ENCODE measurements at regions not wholly inside any gene's neighbourhood (a gene's known extent, or its start where the extent isn't known, plus 50 kb on each side); places are given as distances from the start of the nearest gene placed in this dataset.

- DNase-seq (ENCODE audit: low read depth), result no peak
These were observed 753.9 kb downstream of the TUSC7 start for GRCh38 chr3:117463276-117464115.

- DNase-seq (ENCODE audit: low read depth), result no peak
These were observed 762.3 kb downstream of the TUSC7 start for GRCh38 chr3:117471831-117472230.

GRCh38 chr3:117473981-117474538, 764.5 kb downstream of the TUSC7 start:
- DNase-seq (ENCODE audit: low read depth), result no peak

GRCh38 chr3:117476572-117476971, 767.0 kb downstream of the TUSC7 start:
- DNase-seq (ENCODE audit: low read depth), result no peak

GRCh38 chr3:117477214-117477755, 767.7 kb downstream of the TUSC7 start:
- no peak for DNase-seq (ENCODE audit: low read depth)

- no peak for DNase-seq (ENCODE audit: low read depth)
These were observed 769.5 kb downstream of the TUSC7 start for GRCh38 chr3:117479095-117479494.

- DNase-seq (ENCODE audit: low read depth), result no peak
These were observed 770.9 kb downstream of the TUSC7 start for GRCh38 chr3:117480525-117480924.

GRCh38 chr3:117480972-117481371, 771.4 kb downstream of the TUSC7 start:
- no peak for DNase-seq (ENCODE audit: low read depth)

GRCh38 chr3:117483839-117484238, 774.3 kb downstream of the TUSC7 start:
- no peak for DNase-seq (ENCODE audit: low read depth)

GRCh38 chr3:117485841-117486240, 776.3 kb downstream of the TUSC7 start:
- DNase-seq (ENCODE audit: low read depth), result no peak

- DNase-seq (ENCODE audit: low read depth), result no peak
These were observed 777.4 kb downstream of the TUSC7 start for GRCh38 chr3:117486719-117487716.

- DNase-seq (ENCODE audit: low read depth), result no peak
These were observed 779.4 kb downstream of the TUSC7 start for GRCh38 chr3:117488983-117489382.

GRCh38 chr3:117489663-117490079, 780.1 kb downstream of the TUSC7 start:
- DNase-seq (ENCODE audit: low read depth), result no peak

GRCh38 chr3:117490716-117491115, 781.1 kb downstream of the TUSC7 start:
- no peak for DNase-seq (ENCODE audit: low read depth)

GRCh38 chr3:117495620-117496019, 786.0 kb downstream of the TUSC7 start:
- no peak for DNase-seq (ENCODE audit: low read depth)

- no peak for DNase-seq (ENCODE audit: low read depth)
These were observed 789.8 kb downstream of the TUSC7 start for GRCh38 chr3:117499189-117499870.

- no peak for DNase-seq (ENCODE audit: low read depth)
These were observed 798.4 kb downstream of the TUSC7 start for GRCh38 chr3:117507958-117508357.

- DNase-seq (ENCODE audit: low read depth), result no peak
These were observed 800.3 kb downstream of the TUSC7 start for GRCh38 chr3:117509858-117510257.

GRCh38 chr3:117510396-117510795, 800.8 kb downstream of the TUSC7 start:
- DNase-seq (ENCODE audit: low read depth), result no peak

GRCh38 chr3:117512975-117513374, 803.4 kb downstream of the TUSC7 start:
- DNase-seq (ENCODE audit: low read depth), result no peak

- no peak for DNase-seq (ENCODE audit: low read depth)
These were observed 805.7 kb downstream of the TUSC7 start for GRCh38 chr3:117515309-117515708.

- no peak for DNase-seq (ENCODE audit: low read depth)
These were observed 808.8 kb downstream of the TUSC7 start for GRCh38 chr3:117518364-117518763.

Data from stimulated activated CD8-positive, alpha-beta memory T cell treated with anti-CD3 and anti-CD28 coated beads, Interleukin-12 subunit alpha, Interleukin-12 subunit beta, amount 100 ng/mL, for 1 hour (primary cell).